ENCODE measurements at regions not wholly inside any gene's neighbourhood (a gene's known extent, or its start where the extent isn't known, plus 50 kb on each side); places are given as distances from the start of the nearest gene placed in this dataset.

- H3K4me3 Mint-ChIP-seq, result no peak overlapping the region
Observed at GRCh38 chr16:82481455-82481854, 145.3 kb upstream of the CDH13 start.

GRCh38 chr16:82476786-82477185 lies 150.0 kb upstream of the CDH13 start:
- no peaks in the 10 kb centered on the region for H4K20me1 ChIP-seq (ENCODE audit: insufficient read depth, low read length)
- no peak overlapping the region for H3K27ac ChIP-seq (ENCODE audit: low read depth in 1 of 2, low read length in 2 of 2)
- no peak for TF ChIP-seq CTCF (IDR thresholded peaks at IDR 0.05)
- H3K9ac ChIP-seq (ENCODE audit: insufficient read depth, low read length, poor library complexity, severe bottlenecking), result no peak overlapping the region
- peaks cover 0 to 2% (median 0%) of the 10 kb centered on the region in 3 donors for H3K27me3 Mint-ChIP-seq (ENCODE audit: low read depth in 3 of 3)
- no peaks in the 10 kb centered on the region for H3K79me2 ChIP-seq (ENCODE audit: insufficient read depth, low read length)
- H3K9me3 ChIP-seq (replicated peaks in 1 of 2; ENCODE audit: control insufficient read depth in 1 of 2, insufficient read depth in 1 of 2, low read length in 2 of 2), result no peaks in the 10 kb centered on the region
- no peaks in the 10 kb centered on the region for H3K4me1 Mint-ChIP-seq
- intact Hi-C loops (cut with micrococcal nuclease), result no loop called here
- WGBS (ENCODE audit: insufficient coverage), result 67% methylated on average over 3 of the region's 5 CpGs
- H3K36me3 ChIP-seq (replicated peaks in 1 of 2; ENCODE audit: control insufficient read depth in 1 of 2, insufficient read depth in 2 of 2, low read length in 2 of 2), result no peaks in the 10 kb centered on the region
- no peaks in the 10 kb centered on the region for H3K27me3 ChIP-seq (ENCODE audit: control insufficient read depth in 2 of 2, insufficient read depth in 2 of 2, low read length in 2 of 2)
- no peaks in the 10 kb centered on the region for H3K36me3 Mint-ChIP-seq
- no peak overlapping the region for H3K4me2 ChIP-seq (replicated peaks; ENCODE audit: extremely low read depth, low read length, poor library complexity, severe bottlenecking)
- no peak overlapping the region for H3K4me3 Mint-ChIP-seq
- peaks cover 0 to 4% (median 0%) of the 10 kb centered on the region in 7 donors for H3K9me3 Mint-ChIP-seq
- no peak overlapping the region for H3K4me3 ChIP-seq (replicated peaks in 1 of 3; ENCODE audit: low read depth in 2 of 3, low read length in 3 of 3)
- DNase-seq, result no peak
- no peak overlapping the region for H2AFZ ChIP-seq (ENCODE audit: insufficient read depth, low read depth, low read length, poor library complexity, severe bottlenecking)
- H3K27ac Mint-ChIP-seq, result no peak overlapping the region
- no peaks in the 10 kb centered on the region for H3K4me1 ChIP-seq (ENCODE audit: control insufficient read depth in 1 of 2, insufficient read depth in 2 of 2, low read length in 2 of 2)

More at GRCh38 chr16:82481455-82481854, 145.3 kb upstream of the CDH13 start:
- H3K27me3 Mint-ChIP-seq (ENCODE audit: low read depth in 3 of 3), result peaks cover 0 to 2% (median 1%) of the 10 kb centered on the region in 3 donors
- TF ChIP-seq CTCF (IDR thresholded peaks at IDR 0.05), result no peak
- intact Hi-C loops (cut with micrococcal nuclease), result no loop called here
- Histone ChIP-seq H3K4me3 (replicated peaks in 1 of 3; ENCODE audit: low read depth in 2 of 3, low read length in 3 of 3) (no peak overlapping the region), H2AFZ (ENCODE audit: insufficient read depth, low read depth, low read length, poor library complexity, severe bottlenecking) (no peak overlapping the region), H4K20me1 (ENCODE audit: insufficient read depth, low read length) (no peaks in the 10 kb centered on the region), H3K4me1 (ENCODE audit: control insufficient read depth in 1 of 2, insufficient read depth in 2 of 2, low read length in 2 of 2) (no peaks in the 10 kb centered on the region), H3K4me2 (replicated peaks; ENCODE audit: extremely low read depth, low read length, poor library complexity, severe bottlenecking) (no peak overlapping the region), H3K27me3 (ENCODE audit: control insufficient read depth in 2 of 2, insufficient read depth in 2 of 2, low read length in 2 of 2) (no peaks in the 10 kb centered on the region), H3K9ac (ENCODE audit: insufficient read depth, low read length, poor library complexity, severe bottlenecking) (no peak overlapping the region), H3K36me3 (replicated peaks in 1 of 2; ENCODE audit: control insufficient read depth in 1 of 2, insufficient read depth in 2 of 2, low read length in 2 of 2) (no peaks in the 10 kb centered on the region), H3K27ac (ENCODE audit: low read depth in 1 of 2, low read length in 2 of 2) (no peak overlapping the region), H3K9me3 (replicated peaks in 1 of 2; ENCODE audit: control insufficient read depth in 1 of 2, insufficient read depth in 1 of 2, low read length in 2 of 2) (no peaks in the 10 kb centered on the region), H3K79me2 (ENCODE audit: insufficient read depth, low read length) (no peaks in the 10 kb centered on the region)
- 43% methylated on average over 2 of the region's 3 CpGs for WGBS (ENCODE audit: insufficient coverage)
- H3K4me1 Mint-ChIP-seq, result no peaks in the 10 kb centered on the region
- no peak overlapping the region for H3K27ac Mint-ChIP-seq
- H3K36me3 Mint-ChIP-seq, result no peaks in the 10 kb centered on the region
- H3K9me3 Mint-ChIP-seq, result no peaks in the 10 kb centered on the region
- no peak for DNase-seq

All from CD14-positive monocyte (primary cell).